ENCODE measurements at regions not wholly inside any gene's neighbourhood (a gene's known extent, or its start where the extent isn't known, plus 50 kb on each side); places are given as distances from the start of the nearest gene placed in this dataset.

GRCh38 chr9:92234514-92234913, 59.0 kb downstream of the IARS1 start:
- BruUV-seq (replicated peaks) = no TSS peak
- H3K27ac ChIP-seq (ENCODE audit: low read depth, low read length, poor library complexity, severe bottlenecking) = no peak overlapping the region
- H3K36me3 ChIP-seq (ENCODE audit: insufficient read depth, low read length, poor library complexity, severe bottlenecking) = peaks cover 89% of the 10 kb centered on the region
- no peaks in the 10 kb centered on the region for H3K4me1 ChIP-seq (ENCODE audit: insufficient read depth, low read length, poor library complexity, severe bottlenecking)
- POLR2A ChIA-PET (ENCODE audit: low non-redundant PET) = no interaction called here
- H3K4me3 ChIP-seq (ENCODE audit: low read depth, low read length, poor library complexity, severe bottlenecking) = no peak overlapping the region
- intact Hi-C loops (cut with micrococcal nuclease; ENCODE audit: unreplicated experiment) = no loop called here
- H3K9me3 ChIP-seq (ENCODE audit: low read depth, low read length, poor library complexity, severe bottlenecking) = no peaks in the 10 kb centered on the region
- DNase-seq (ENCODE audit: low spot score) = no peak
- no peaks in the 10 kb centered on the region for H3K27me3 ChIP-seq (replicated peaks; ENCODE audit: insufficient read depth, low read depth, low read length, poor library complexity)
- CTCF ChIA-PET = interaction anchor here (0.6 kb wide), 1 partner anchor 94 kb away, joined by 3 read pairs; no protein-coding TSS in a partner anchor
- TF ChIP-seq EZH2 (IDR thresholded peaks at IDR 0.05; ENCODE audit: borderline replicate concordance, low read depth, low read length, poor library complexity, severe bottlenecking) = no peak
- TF ChIP-seq, protein P1, sequence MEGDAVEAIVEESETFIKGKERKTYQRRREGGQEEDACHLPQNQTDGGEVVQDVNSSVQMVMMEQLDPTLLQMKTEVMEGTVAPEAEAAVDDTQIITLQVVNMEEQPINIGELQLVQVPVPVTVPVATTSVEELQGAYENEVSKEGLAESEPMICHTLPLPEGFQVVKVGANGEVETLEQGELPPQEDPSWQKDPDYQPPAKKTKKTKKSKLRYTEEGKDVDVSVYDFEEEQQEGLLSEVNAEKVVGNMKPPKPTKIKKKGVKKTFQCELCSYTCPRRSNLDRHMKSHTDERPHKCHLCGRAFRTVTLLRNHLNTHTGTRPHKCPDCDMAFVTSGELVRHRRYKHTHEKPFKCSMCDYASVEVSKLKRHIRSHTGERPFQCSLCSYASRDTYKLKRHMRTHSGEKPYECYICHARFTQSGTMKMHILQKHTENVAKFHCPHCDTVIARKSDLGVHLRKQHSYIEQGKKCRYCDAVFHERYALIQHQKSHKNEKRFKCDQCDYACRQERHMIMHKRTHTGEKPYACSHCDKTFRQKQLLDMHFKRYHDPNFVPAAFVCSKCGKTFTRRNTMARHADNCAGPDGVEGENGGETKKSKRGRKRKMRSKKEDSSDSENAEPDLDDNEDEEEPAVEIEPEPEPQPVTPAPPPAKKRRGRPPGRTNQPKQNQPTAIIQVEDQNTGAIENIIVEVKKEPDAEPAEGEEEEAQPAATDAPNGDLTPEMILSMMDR (conservative IDR thresholded peaks at IDR 0.05; ENCODE audit: low read depth, low read length) = no peak

DNA sequence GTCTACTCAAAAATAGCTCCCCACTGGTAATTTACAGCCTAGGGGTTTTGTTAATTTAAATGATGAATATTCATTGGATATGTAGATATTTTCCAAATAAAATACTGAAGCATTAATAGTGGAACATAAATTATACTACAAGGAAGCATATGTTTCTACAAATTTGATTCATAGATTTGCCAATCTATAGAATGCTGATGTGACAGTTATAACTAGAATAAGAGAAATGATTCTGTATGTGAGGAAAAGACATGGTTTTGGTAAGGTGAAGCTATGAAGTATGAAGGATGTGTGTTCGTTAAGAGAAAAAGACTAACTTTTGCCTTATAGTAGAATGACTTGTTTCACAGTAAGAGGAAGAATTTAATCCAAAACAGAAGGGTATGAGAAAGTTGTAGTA, 61.3 kb downstream of the IARS1 start:
- intact Hi-C loops (cut with micrococcal nuclease; ENCODE audit: unreplicated experiment) = no loop called here
- ChIA-PET POLR2A (ENCODE audit: low non-redundant PET) (no interaction called here), CTCF (no interaction called here)
- Histone ChIP-seq H3K27me3 (replicated peaks; ENCODE audit: insufficient read depth, low read depth, low read length, poor library complexity) (no peaks in the 10 kb centered on the region), H3K4me3 (ENCODE audit: low read depth, low read length, poor library complexity, severe bottlenecking) (no peak overlapping the region), H3K9me3 (ENCODE audit: low read depth, low read length, poor library complexity, severe bottlenecking) (no peaks in the 10 kb centered on the region), H3K4me1 (ENCODE audit: insufficient read depth, low read length, poor library complexity, severe bottlenecking) (no peaks in the 10 kb centered on the region), H3K27ac (ENCODE audit: low read depth, low read length, poor library complexity, severe bottlenecking) (no peak overlapping the region), H3K36me3 (ENCODE audit: insufficient read depth, low read length, poor library complexity, severe bottlenecking) (peaks cover 81% of the 10 kb centered on the region)
- no peak for TF ChIP-seq EZH2 (IDR thresholded peaks at IDR 0.05; ENCODE audit: borderline replicate concordance, low read depth, low read length, poor library complexity, severe bottlenecking)
- no peak for DNase-seq (ENCODE audit: low spot score)
- BruUV-seq (replicated peaks) = no TSS peak

DNA sequence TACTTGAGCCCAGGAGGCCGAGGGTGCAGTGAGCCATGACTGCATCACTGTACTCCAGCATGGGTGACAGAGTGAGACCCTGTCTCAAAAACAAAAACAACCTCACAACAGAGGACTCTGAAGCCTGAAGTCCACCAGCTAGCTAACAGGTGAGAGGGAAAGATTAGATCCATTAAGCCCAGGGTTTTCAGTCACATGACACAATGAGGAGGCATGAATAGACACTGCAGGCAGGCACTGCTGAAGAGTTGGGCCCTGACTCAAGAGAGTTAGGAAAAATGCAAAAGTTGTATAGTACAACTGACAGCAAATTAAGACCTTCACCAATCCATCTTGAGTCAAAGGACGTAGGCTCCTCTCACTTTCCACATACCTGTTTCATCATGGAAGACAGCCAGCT, 64.9 kb downstream of the IARS1 start:
- ChIA-PET POLR2A (ENCODE audit: low non-redundant PET) (no interaction called here), CTCF (no interaction called here)
- Histone ChIP-seq H3K9me3 (ENCODE audit: low read depth, low read length, poor library complexity, severe bottlenecking) (no peaks in the 10 kb centered on the region), H3K36me3 (ENCODE audit: insufficient read depth, low read length, poor library complexity, severe bottlenecking) (peaks cover 81% of the 10 kb centered on the region), H3K4me3 (ENCODE audit: low read depth, low read length, poor library complexity, severe bottlenecking) (no peak overlapping the region), H3K4me1 (ENCODE audit: insufficient read depth, low read length, poor library complexity, severe bottlenecking) (no peaks in the 10 kb centered on the region), H3K27ac (ENCODE audit: low read depth, low read length, poor library complexity, severe bottlenecking) (no peak overlapping the region), H3K27me3 (replicated peaks; ENCODE audit: insufficient read depth, low read depth, low read length, poor library complexity) (no peaks in the 10 kb centered on the region)
- no TSS peak for BruUV-seq (replicated peaks)
- TF ChIP-seq, protein P1 (conservative IDR thresholded peaks at IDR 0.05; ENCODE audit: low read depth, low read length) = no peak
- TF ChIP-seq EZH2 (IDR thresholded peaks at IDR 0.05; ENCODE audit: borderline replicate concordance, low read depth, low read length, poor library complexity, severe bottlenecking) = no peak
- no peak for DNase-seq (ENCODE audit: low spot score)
- intact Hi-C loops (cut with micrococcal nuclease; ENCODE audit: unreplicated experiment) = no loop called here

GRCh38 chr9:92224177-92224576, 69.3 kb downstream of the IARS1 start:
- H3K27me3 ChIP-seq (replicated peaks; ENCODE audit: insufficient read depth, low read depth, low read length, poor library complexity) = no peaks in the 10 kb centered on the region
- BruUV-seq (replicated peaks) = no TSS peak
- ChIA-PET CTCF (interaction anchor here (1.1 kb wide), 1 partner anchor 84 kb away, joined by 5 read pairs; no protein-coding TSS in a partner anchor), POLR2A (ENCODE audit: low non-redundant PET) (no interaction called here)
- DNase-seq (ENCODE audit: low spot score) = no peak
- TF ChIP-seq EZH2 (IDR thresholded peaks at IDR 0.05; ENCODE audit: borderline replicate concordance, low read depth, low read length, poor library complexity, severe bottlenecking) = no peak
- TF ChIP-seq, protein P1 (conservative IDR thresholded peaks at IDR 0.05; ENCODE audit: low read depth, low read length) = no peak
- H3K4me3 ChIP-seq (ENCODE audit: low read depth, low read length, poor library complexity, severe bottlenecking) = no peak overlapping the region
- H3K9me3 ChIP-seq (ENCODE audit: low read depth, low read length, poor library complexity, severe bottlenecking) = no peaks in the 10 kb centered on the region
- H3K27ac ChIP-seq (ENCODE audit: low read depth, low read length, poor library complexity, severe bottlenecking) = no peak overlapping the region
- intact Hi-C loops (cut with micrococcal nuclease; ENCODE audit: unreplicated experiment) = no loop called here
- H3K36me3 ChIP-seq (ENCODE audit: insufficient read depth, low read length, poor library complexity, severe bottlenecking) = peaks cover 74% of the 10 kb centered on the region
- no peaks in the 10 kb centered on the region for H3K4me1 ChIP-seq (ENCODE audit: insufficient read depth, low read length, poor library complexity, severe bottlenecking)

Measured in A673 (cell line).